Body of pancreas (tissue), 4 donors: ENCODE measurements at regions not wholly inside any gene's neighbourhood (a gene's known extent, or its start where the extent isn't known, plus 50 kb on each side); places are given as distances from the start of the nearest gene placed in this dataset.

Source experiments
- CTCF ChIP-seq, 7 experiments: fragments of 450-650 bp in 4 of 7; fragments of 200-600 bp in 3 of 7; sonication (generic) in 3 of 7; IDR thresholded peaks; one replicate each; pipeline ENCODE4 v1.5.1; 2016 to 2019; ENCODE audit warnings: antibody characterized with exemption in 7 of 7
- POLR2A ChIP-seq, 3 donors: fragments of 450-650 bp; IDR thresholded peaks; one replicate each; pipeline ENCODE4 v1.6.1; 2016; ENCODE audit warnings: antibody characterized with exemption in 3 of 3, mild to moderate bottlenecking in 2 of 3

GRCh38 chr6:121764493-121764892, 329.0 kb downstream of the GJA1 start:
- TF ChIP-seq CTCF (IDR thresholded peaks at IDR 0.05) = no peak
- no peak for TF ChIP-seq POLR2A (IDR thresholded peaks at IDR 0.05)
